HG03460 (cell line): ENCODE measurements at regions not wholly inside any gene's neighbourhood (a gene's known extent, or its start where the extent isn't known, plus 50 kb on each side); places are given as distances from the start of the nearest gene placed in this dataset.

Source experiments
- ATAC-seq: cut with Tn5 transposase; IDR thresholded peaks from one replicate; pipeline ENCODE4 v1.9.1; 2021; ENCODE audit not compliant: unreplicated experiment

DNA sequence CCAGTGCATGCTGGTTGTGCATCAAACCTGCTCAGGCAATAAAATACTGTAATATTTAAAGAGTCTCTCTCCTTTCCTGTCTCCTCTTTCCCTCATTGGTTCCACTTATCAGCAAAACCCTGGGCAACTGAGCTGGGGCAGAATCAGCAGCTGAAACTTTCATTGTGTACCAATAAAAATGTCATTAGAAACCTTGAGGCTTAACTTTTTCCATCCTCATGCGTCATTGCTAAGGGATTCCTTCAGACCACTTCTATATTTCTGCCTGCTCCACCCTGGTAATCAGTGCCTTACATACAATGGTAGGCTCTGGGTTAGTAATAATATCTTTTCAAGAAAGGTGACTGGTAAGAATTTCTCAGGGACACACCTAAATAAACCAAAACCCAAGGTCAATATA lies 880.3 kb downstream of the RPA4 start:
- ATAC-seq = no peak

DNA sequence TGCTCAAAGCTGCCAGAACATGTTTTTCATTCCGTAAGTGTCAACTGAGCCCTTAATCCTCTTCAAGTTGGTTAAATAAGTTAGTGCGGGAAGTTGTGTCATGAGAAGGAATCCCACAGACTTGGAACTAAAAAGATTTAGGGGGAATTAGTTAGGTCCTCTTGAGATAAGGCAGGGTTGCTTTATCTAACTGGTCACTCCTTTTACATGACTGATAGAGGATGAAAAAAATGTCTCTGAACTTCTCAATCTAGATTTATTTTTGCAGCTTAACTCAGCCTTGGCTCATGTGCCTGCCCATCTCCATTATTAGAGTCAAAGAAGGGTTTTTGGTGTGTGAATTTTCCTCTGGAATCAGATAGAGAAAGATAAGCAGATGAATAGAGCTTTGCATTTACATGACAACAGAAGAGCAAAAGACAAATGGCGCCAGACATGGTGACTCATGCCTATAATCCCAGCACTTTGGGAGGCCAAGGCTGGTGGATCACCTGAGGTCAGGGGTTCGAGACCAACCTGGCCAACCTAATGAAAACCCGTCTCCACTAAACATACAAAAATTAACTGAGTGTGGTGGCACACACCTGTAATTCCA lies 882.9 kb downstream of the RPA4 start:
- no peak for ATAC-seq

DNA sequence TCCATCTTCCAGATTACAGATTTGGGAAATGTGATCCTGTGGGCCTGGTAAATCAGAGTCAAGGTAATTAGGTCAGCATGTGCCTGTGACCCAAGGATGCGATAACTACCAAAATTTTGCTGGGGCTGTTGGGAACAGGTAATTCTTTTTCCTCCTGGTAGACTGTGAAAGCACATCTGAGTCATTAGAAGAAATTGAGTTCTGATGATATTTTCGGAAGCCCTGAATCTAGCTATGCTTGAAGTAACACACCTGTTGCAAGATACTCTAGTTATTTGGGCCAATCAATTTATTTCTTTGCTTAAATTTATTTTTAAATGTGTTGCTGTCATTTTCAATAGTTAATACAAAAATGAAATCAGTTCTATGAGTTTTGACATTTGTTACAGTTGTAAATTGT lies 903.6 kb downstream of the RPA4 start:
- ATAC-seq = no peak

- no peak for ATAC-seq
These were observed 904.1 kb downstream of the RPA4 start for GRCh38 chrX:97787849-97788248.

DNA sequence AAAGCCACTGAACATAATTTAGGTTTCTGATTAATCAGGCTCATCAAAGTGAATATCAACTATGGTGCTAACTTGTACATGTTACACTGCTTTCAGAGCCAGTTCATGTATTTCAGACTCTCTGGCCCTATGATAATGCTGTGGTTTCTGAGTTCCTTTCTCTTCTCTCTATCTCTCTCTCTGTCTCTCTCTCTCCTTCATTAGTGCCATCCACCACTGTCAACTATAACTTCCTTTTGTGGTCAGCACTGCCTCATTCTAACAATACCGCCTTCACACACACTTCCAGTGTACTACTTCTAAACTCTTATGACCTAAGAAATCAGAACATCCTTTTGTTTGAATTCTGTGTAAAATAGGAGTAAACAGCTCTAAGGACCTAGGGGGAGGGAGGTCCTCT lies 907.1 kb downstream of the RPA4 start:
- ATAC-seq = no peak

DNA sequence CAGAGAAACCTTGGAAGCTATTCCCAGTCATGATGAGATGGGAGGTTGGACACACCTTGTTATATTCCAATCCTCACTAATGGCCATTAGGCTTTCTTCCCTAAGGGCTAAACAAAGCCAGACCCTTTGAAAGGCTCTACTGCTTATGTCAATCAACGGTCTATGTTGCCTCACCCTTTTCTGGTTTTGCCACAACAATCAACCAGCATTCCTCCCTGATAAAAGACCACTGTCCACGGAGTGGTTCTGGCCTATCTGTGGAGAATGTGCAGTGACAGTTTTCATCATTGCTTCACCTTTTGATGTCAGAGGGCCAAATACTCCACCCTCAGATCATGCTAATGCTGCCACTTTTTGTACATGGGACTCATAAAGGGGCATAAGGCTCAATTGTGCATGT lies 913.4 kb downstream of the RPA4 start:
- ATAC-seq = no peak

DNA sequence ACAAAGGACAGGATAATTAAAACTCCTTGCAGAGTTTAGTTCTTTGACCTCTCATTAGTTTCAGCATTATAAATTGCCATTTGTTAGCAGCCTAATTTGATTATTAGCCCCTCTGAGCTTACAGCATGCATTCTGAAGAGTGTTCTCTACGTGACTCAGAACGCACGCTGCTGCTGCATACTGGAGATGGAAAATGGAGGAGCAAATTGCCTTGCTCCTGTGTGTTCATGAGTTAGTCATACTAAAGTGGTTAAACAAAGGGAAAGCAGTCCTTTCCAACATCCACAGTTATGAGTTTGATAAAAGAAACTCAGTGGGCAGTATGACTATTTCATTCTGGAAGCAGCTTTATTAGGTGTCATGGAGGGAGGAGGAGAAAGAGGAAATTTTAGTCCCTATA lies 922.5 kb downstream of the RPA4 start:
- no peak for ATAC-seq

GRCh38 chrX:97806946-97807345 lies 923.2 kb downstream of the RPA4 start:
- ATAC-seq = no peak

DNA sequence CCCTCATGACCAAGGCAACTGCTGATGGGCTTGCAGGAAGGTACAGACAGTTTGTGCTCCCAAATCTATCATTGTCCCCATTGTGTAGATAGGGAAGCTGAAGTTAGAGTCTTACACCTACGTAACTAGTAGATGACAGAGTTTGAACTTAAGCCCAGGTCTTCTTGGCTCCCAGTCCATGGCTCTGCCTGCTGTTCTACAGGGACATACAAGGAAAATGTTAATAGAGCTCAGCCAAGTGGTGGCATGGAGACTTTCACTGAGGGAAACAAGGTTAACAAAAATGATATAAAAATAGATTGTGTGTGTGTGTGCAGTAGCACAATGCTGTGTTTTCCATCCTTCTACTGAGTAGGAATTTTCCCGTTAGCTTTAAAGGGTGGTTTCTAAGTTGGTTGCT lies 936.5 kb downstream of the RPA4 start:
- no peak for ATAC-seq

- no peak for ATAC-seq
These were observed 944.8 kb downstream of the RPA4 start for GRCh38 chrX:97828471-97828870.

DNA sequence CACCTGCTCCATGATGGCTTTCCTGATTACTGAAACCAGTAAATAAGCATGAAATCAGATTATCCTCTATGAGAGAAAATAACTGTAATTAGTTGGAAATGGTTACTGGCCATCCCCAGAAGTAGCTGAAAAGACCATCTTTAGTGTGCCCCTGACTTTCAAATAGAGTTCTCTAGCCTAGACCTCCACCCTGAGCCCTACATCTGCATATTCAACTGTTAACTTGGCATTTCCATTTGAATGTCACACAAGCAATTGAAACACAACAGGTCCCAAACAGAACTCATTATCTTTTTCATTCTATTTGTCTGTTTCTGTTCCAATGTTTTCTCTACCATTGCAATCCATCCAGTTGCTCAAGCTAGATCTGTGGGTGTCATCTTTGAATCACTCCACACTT lies 952.3 kb downstream of the RPA4 start:
- ATAC-seq = no peak

GRCh38 chrX:97841544-97842179 lies 958.0 kb downstream of the RPA4 start:
- ATAC-seq = no peak

GRCh38 chrX:97842468-97843199 lies 958.9 kb downstream of the RPA4 start:
- no peak for ATAC-seq

DNA sequence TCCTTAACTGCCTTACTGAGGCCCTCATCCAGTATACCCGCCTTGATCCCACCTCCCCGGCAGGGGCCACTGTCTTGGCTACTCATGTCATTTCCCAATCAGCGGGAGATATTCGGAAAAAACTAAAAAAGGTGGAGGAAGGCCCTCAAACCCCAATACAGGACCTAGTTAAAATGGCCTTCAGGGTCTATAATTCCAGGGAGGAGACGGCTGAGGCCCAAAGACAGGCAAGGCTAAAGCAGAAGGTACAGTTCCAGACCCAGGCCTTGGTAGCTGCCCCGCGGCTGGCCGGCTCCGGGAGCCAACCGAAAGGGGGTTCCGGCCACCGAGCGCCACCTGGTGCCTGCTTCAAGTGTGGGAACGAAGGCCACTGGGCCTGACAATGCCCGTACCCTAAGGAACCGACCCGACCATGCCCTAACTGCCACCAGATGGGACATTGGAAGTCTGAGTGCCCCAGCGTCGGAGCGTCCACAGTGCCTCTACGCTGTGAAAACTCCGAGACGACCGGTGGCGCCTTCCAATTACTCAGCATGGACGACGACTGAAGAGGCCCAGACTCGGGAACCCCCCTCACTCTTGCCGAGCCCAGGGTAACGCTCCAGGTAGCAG lies 959.6 kb downstream of the RPA4 start:
- ATAC-seq = no peak

- no peak for ATAC-seq
These were observed 960.5 kb downstream of the RPA4 start for GRCh38 chrX:97844161-97844560.

DNA sequence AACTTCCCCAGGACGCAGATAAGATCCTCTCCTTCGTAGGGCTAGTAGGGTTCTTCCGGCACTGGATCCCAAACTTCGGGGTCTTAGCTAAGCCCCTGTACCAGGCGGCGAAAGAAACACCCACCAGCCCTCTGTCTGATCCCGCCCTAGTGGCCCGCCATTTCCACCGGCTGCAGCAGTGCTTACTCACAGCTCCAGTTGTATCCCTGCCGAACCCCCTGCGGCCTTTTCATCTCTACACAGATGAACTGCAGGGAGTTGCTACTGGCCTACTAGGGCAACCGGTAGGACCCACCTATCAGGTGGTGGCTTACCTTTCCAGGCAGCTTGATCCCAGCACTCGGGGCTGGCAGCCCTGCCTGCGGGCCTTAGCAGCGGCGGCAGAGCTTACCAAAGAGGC lies 961.2 kb downstream of the RPA4 start:
- no peak for ATAC-seq

GRCh38 chrX:97845451-97845850 lies 961.7 kb downstream of the RPA4 start:
- no peak for ATAC-seq

- no peak for ATAC-seq
These were observed 962.5 kb downstream of the RPA4 start for GRCh38 chrX:97846228-97846627.

DNA sequence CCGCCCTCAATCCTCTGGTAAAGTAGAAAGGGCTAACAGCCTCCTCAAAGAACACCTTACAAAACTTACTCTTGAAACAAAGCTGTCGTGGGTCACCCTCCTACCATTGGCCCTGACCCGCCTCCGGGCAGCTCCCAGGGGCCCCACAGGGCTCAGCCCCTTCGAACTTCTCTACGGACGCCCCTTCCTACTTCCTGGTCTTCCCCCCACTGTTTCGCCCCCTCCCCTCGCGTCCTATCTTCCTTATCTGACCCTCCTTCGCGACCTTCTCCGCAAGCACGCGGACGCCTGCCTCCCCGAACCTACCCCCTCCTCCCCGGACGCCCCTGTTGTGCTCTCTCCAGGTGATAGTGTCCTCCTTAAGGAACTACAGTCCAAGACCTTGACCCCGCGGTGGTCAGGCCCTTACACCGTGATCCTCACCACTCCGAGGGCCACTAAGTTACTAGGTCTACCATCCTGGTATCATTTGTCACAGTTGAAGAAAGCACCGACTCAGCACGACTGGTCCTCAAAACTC lies 963.1 kb downstream of the RPA4 start:
- no peak for ATAC-seq

- ATAC-seq = no peak
These were observed 964.4 kb downstream of the RPA4 start for GRCh38 chrX:97847885-97848679.

DNA sequence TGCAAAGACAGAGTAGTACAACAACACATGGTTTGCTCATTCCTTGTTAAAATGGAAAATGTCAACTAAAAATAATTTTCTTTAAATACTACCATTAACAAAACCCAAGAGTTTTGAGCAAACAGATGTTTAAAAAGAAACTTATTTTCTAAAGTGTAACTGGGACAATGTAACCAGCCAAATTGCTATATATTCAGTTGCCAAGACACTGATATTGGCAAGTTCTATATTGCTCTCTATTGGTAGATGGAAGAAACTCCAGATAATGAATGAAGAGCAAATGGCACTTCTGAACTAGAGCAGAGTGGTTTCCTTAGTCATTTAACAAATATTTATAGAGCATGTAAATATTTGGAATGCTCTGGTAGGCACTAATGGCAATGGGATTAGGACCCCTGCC lies 966.2 kb downstream of the RPA4 start:
- no peak for ATAC-seq
